ENCODE measurements at regions not wholly inside any gene's neighbourhood (a gene's known extent, or its start where the extent isn't known, plus 50 kb on each side); places are given as distances from the start of the nearest gene placed in this dataset.

DNA sequence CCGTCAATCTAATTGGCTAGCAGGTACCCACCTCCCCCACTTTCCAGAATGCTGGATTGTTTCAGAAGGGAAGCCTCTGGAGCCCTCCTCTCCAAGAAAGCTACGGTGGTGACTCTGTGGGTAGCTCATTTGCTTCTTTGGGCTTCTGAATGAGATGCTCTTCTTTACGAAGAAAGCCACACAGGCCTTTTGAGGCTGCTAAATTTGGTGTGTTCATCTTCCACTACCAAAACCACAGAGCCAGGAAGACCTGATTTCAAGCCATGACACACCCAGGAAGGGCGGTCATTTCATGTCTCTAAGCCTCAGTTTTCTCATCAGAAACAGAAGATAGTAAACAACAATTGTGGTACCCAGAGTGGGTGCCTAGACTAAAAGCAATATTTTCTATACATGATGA is 901.2 kb downstream of the KCNMA1 start:
- DNase-seq (ENCODE audit: low read depth in 4 of 4, low spot score in 3 of 4): no peak

DNA sequence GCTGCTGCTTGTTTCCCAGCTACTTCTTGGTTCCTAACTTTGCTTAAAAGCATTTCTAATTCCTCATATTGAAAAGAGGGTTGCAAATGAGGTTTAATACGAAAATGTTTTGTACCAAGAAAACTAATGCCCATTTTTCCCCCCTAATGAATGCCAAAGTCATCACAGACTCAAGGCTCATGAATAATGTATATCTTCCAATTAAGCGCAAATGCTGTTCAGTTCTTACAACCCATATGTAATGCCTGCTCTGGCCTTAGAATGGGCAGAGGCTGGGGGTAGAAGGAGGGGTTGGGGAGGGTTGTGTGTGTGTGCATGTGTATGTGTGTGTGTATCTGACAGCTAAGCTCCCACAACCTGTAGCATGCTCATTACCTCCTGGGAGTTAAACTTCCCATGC is 901.7 kb downstream of the KCNMA1 start:
- no peak for DNase-seq (ENCODE audit: low read depth in 4 of 4, low spot score in 3 of 4)

DNA sequence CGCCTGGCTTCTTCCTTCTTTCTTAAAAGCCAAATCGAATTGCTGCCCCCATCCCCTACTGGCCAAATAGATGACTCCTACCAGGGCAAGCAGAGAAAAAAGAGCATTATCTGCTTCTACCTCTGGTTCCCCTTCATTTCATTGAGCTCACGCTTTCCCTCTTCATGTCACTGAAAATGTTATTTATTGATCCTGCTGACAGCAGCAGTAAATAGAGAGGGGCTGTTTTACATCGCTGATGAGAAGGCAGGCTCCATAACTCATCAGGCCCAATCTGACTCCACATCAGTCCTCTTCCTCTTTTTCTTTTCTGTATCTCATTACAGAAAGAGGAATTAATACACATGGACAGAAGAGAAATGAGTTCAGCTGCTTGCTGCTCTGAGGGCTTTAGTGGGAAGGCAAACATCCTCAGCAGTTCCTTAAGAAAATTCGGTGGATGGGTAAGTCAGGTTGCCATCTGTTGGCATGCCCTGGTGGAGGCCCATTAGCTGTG is 904.1 kb downstream of the KCNMA1 start:
- no peak for DNase-seq (ENCODE audit: low read depth in 4 of 4, low spot score in 3 of 4)

DNA sequence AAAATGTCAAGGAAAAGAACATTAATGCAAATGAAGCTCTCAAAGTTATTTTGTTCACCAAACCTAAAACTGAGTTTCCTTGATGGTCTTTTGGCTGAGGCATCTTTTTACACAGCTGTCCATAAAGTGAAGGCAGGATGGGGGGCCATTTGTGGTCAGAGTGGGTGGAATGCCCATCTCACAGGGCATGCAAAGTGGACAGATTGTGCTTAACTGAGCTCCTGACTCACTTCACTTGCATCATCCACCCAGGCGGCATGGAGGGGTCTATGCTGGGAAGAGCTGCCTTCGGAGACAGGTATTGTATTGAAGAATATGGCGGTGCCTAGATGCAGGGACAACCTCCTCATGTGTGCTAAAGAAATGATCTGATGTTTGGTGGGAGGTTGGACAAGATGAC is 905.3 kb downstream of the KCNMA1 start:
- no peak for DNase-seq (ENCODE audit: low read depth in 4 of 4, low spot score in 3 of 4)

DNA sequence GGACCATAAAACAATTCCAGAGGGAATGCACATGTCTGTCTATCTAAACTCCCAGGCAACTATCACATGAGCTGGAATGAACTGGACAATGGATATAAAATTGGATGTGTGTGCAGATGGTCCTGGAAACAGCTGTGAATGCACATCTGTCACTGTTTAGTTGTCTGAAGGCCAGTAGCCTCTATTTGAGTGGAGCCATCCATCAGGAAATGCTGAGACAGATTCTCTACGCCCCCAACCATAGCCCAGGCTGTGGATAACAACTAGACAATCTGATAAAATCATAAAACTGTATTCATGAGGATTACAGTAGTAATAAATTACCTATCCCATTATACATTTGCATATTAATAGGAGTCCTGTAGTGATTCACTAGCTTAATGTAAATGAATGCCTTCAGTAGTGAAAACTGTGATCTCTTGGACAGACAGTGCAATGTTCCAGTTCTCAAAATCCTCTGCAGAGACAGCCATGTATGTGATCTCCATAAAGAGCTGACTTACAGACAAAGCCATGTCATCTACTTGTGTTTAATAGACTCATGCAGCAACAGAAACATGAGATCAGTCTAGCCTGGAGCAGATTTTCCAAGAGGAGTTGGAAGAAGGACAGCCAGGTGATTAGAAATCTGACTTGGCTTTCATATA is 907.6 kb downstream of the KCNMA1 start:
- DNase-seq (ENCODE audit: low read depth in 4 of 4, low spot score in 3 of 4): peak in 3 of 4 donors; percentile 7 to 9 (median 8)

DNA sequence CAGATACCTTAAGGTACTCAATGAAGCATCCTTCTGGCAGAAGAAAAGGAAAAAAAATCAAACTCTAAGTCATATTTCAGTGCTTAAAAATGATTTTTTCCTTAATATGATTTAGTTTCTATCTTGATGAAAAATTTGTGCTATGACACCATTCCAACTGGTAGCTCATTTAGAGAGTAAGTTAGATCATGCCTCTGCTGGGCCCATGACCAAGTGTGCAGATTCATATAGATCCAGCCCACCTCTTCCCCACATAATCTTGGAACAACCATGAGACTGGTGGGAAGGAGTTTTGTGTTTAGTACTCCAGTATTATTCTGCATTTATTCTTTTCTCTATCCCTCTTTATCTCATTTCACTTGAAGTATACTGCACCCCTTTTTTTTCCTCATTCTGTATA is 908.3 kb downstream of the KCNMA1 start:
- DNase-seq (ENCODE audit: low read depth in 4 of 4, low spot score in 3 of 4): no peak

DNA sequence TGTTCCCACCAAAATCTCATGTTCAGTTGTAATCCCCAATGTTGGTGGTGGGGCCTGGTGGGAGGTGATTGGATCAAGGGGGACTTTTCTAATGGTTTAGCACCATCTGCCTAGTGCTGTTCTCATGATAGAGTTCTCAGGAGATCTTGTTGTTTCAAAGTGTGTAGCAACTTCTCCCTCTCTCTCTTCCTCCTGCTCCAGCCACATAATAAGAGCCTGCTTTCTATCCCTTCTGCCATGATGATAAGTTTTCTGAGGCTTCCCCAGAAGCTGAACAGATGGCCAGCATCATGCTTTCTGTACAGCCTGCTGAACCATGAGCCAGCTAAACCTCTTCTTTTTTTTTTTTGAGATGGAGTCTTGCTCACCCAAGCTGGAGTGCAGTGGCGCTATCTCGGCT is 910.6 kb downstream of the KCNMA1 start:
- no peak for DNase-seq (ENCODE audit: low read depth in 4 of 4, low spot score in 3 of 4)

DNA sequence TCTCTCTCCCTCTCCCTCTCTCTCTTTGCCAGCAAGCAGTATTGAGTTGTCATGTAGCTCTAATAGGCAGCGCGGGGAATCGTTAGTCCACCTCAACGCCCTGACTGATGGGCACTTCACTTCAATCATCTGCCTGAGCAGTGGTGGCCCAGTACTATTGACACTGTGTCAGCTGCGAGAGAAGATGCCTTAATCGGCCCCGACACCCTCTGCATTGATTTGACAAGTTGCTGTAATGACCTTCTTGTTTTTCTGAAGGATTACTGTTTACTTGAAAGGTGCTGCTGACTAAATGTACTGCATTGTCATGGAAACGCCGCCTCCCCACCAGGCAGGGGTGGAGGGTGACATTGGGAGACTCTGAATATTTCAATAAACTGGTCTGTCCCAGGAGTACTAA is 913.8 kb downstream of the KCNMA1 start:
- no peak for DNase-seq (ENCODE audit: low read depth in 4 of 4, low spot score in 3 of 4)

DNA sequence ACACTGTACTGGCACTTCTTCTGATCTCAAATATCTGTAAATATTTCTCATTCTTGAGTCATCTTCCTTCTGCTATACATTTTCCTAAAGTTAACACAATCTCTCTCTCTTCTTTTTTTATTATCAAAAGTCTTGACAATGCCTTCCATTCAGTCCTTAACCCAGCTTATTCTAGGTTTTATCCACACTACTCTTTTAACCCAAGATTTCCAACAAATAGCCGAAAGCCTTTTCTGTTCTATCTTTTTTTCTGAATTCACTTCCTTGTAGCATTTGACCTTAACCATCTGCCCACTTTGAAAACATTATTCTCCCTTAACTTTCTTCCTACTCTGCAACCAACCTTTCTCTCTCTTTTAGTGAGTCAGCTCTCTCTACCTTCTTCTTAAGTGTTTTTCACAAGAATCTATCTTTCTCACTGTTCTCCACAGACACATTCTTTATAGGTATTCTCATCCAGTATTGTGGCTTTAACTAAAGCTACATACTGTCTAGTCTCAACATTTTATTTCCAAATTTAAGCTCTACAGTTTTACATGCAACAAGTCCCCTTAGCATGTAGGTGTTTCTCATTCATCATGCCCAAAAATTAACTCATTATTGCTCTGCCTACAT is 915.6 kb downstream of the KCNMA1 start:
- DNase-seq (ENCODE audit: low read depth in 4 of 4, low spot score in 3 of 4): no peak

DNA sequence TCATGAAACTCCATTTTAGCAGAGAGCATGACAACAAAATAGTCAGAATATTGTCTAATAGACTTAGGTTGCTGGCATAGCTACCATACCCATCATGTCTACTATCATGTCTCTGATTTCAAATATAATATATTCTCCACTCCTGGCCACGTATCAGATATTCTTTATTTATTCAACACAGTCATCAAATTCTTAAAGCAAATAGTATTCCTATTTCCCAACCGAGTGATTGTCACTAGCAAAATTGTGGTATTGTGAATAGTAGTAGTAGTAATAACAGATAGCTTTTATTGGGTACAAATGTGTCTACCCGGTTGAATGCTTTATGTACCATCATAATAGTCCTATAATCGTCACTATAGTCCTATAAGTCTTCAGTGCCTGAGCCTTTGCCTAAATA is 918.6 kb downstream of the KCNMA1 start:
- DNase-seq (ENCODE audit: low read depth in 4 of 4, low spot score in 3 of 4): no peak

DNA sequence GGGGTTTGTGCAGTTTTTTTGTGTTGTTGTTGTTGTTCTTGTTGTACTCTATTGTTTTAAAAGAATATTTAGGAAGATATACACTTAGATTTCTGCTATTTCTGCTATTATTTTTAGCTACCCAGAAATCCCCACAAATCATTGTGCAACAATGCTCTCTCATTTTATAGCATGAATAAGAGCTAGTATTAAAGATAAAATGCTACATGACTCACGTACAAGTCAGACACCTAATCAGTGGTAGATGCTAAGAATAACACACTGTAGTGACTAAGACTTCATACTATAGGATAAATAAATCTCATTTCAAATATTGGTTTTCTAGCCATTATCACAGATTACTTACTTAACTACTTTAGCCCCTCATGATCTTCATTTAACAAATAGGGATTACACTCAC is 920.5 kb downstream of the KCNMA1 start:
- DNase-seq (ENCODE audit: low read depth in 4 of 4, low spot score in 3 of 4): no peak

DNA sequence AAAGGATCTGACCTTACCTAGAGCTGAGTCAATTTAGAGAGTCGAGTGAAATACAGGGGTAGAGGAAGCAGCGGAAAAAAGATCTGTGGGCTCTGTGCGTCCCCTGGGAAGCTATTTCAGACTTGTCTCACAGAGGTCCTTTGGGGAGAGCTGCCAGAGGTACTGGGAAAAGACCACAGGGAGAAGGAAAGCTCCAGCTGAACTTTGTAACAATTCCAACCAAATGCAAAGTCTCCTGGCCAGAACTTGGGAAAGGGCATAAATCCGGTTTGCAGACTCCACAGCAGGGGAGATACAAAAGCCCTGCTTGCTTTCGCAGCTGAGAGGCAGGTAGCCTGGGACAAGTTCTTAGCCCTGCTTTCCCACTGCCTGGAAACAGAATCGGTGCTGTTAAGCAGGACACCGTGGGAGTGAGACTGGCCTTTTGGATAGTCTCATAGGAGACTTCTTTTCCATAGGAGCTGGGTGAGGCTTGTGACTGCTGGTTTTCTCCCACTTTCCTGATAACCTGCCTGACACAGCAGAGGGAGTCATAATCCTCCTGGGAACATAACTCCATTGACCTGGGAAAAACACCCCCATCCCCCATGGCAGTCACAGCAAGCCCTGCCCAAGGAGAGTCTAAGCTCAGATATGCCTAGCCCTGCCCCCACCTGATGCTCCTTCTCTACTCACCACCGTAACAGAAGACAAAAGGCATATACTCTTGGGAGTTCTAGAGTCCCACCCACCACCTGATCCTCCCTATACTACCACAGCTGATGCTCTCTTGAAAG is 926.2 kb downstream of the KCNMA1 start:
- DNase-seq (ENCODE audit: low read depth in 4 of 4, low spot score in 3 of 4): no peak

DNA sequence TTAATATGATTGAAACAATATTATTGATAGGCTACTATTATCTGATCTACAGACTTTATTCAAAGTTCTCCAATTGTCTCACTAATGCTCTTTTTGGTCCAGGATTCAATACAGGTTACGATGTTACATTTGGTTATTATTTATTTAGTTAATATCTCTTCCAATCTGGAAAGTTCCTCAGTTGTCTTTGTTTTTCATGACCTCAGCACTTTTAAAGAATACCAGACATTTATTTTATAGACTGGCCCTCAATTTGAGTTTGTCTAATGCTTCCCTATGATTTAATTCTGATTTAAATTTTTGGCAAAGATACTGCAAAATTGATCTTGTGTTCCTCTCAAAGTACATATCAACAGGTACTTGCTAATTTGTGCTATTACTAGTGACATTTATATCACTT is 937.4 kb downstream of the KCNMA1 start:
- DNase-seq (ENCODE audit: low read depth in 4 of 4, low spot score in 3 of 4): no peak

DNA sequence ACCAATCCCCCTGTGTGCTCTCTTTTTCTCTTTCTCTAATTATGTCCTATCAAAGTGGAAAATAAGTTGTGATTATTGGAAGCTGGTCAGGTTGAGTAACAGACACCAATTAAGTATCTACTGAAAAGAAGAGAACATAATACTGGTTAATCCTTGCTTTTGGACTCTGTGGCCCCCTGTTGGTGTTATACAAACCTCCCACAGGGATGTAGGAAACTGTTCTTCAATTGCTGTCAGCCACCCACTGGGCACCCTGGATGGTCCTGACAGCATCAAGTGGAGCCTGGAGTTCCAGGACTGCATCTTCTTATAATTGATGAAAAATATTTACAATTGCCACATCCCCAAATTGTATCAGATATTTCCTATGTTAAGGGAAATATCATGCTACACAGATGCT is 939.7 kb downstream of the KCNMA1 start:
- DNase-seq (ENCODE audit: low read depth in 4 of 4, low spot score in 3 of 4): no peak

DNA sequence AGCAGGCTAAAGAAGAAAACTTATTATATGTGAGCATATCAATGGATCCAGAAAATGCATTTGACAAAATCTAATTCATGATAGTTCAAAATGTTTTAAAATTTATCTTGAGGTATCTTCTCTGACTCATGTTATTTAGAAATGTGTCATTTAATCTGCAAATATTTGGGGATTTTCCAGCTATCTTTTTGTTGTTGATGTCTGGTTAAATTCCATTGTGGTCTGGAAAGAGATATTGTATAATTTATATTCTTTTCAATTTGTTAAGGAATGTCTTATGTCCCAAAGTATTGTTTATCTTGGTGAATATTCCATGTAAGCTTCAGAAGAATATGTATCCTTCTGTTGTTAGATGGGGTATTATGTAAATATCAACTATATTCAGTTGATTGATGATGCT is 942.5 kb downstream of the KCNMA1 start:
- no peak for DNase-seq (ENCODE audit: low read depth in 4 of 4, low spot score in 3 of 4)

DNA sequence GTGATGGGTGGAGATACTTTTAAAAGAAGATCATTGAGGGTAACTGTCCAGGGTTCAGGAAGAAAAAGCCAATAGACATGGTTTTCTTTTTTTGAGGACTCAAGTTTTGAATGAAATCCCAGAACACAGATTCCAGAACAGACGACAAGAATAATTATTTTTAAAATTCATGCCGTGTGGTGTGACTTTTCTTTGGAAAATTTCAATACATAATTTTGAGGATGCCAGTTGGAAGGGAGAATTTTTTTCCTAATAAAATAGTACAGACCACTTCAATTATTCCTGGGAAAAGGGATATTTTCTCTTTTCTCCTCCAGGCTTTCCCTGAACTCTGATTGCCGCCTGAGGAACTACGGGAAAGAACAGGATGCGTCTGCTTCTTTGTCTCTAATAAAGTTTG is 951.4 kb downstream of the KCNMA1 start:
- no peak for DNase-seq (ENCODE audit: low read depth in 4 of 4, low spot score in 3 of 4)

DNA sequence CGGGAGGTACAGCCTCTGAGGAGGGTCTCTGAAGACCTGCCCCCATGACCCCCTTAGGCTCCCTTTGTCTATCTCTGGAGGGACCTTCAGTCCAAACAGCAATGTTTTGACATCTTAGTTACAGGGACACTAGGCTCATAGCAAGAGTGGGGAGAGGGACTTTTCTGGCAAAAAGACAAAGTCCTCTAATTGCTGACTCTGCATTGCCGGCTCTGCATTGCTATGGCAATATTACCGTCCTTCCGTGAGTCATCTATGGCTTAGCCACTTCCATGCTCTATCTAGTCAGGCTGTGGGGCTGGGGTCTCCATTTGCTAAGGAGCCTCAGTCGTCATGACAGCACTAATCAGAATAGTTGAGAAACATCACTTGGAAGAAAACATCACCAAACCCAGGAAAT is 952.6 kb downstream of the KCNMA1 start:
- no peak for DNase-seq (ENCODE audit: low read depth in 4 of 4, low spot score in 3 of 4)

DNA sequence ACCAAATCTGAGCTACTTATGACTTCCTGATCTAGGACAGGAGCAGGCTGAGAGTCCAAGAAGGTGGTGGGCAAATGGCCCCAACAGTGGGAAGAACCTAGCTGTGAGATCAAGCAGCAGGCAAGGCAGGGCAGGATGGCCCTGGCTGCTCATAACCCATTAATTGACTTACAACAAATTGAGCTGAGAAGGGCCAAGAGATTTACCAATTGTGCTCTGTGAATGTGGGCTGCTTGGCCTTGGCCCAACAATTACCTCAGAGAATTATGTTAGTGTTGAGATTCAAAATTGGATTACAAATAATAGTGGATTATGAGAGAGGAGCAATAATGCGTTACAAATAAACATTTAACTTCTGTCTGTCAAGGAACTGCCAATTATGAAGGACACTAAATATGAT is 956.5 kb downstream of the KCNMA1 start:
- DNase-seq (ENCODE audit: low read depth in 4 of 4, low spot score in 3 of 4): no peak

DNA sequence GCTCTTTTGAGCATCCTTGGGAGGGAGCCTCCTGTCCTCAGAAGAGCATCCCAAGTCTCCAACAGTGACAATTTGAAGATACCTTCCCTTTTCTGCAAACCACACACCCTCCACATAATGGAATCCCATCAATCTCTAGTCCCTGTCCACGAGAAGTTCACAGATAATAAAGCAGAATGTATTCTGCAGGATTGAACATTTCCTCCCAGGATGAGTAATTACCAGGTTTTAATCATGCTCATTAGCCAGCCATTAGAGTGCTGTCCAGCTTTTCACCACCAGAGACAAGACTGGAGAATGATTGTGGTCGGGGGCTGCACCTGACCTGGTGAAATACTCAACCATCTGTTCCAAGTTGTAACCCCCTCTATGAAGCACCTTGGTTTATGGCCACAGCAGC is 958.6 kb downstream of the KCNMA1 start:
- no peak for DNase-seq (ENCODE audit: low read depth in 4 of 4, low spot score in 3 of 4)

DNA sequence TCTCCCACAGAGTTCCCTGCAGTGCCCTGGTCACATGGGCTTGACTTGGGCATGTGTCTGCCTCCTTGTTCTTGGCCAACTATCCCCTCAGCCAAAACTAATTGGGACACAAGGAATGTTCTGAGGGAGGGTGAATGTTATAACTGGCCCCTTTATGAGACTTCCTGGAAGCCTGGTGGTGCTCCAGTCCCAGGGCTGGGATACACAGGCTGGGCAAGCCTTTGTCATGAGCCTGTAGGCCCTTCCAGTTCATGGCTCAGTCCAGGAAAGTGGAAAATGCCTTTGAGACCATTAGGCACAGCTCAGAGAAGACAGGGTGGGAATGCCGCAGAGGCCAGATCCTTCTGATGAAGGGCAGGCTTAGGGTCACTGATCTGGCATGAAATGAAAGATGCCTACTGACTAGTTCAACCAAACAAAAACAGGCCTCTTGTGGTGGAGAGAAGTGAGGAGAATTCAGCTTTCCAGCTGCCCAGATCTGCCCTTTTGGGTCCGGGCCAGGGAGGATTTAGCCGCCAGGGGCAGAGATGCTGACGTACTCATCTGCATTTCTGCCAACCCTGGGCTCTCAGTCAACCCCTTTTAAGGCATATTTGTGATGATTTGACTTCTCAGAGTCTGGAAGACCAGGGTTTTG is 961.5 kb downstream of the KCNMA1 start:
- DNase-seq (ENCODE audit: low read depth in 4 of 4, low spot score in 3 of 4): no peak

DNA sequence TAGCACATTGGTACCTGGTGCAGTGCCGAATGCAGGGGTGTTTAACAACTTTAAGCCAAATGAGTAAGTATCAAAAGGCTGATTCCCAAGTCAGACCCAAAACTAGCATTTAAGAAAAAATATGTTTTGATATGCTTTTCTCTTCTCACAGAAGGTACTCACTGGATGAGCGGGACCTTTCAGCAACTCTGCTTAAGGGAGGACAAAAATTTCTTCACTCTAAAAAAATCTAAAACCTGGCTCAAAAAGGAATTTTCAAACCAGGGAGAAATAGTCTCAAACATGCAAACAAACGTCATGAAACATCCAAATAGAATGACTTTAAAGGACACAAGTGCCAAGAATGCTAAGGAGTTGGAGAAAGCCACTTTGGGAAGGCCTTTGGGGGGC is 962.1 kb downstream of the KCNMA1 start:
- DNase-seq (ENCODE audit: low read depth in 4 of 4, low spot score in 3 of 4): no peak
